ENCODE measurements at regions not wholly inside any gene's neighbourhood (a gene's known extent, or its start where the extent isn't known, plus 50 kb on each side); places are given as distances from the start of the nearest gene placed in this dataset.

DNA sequence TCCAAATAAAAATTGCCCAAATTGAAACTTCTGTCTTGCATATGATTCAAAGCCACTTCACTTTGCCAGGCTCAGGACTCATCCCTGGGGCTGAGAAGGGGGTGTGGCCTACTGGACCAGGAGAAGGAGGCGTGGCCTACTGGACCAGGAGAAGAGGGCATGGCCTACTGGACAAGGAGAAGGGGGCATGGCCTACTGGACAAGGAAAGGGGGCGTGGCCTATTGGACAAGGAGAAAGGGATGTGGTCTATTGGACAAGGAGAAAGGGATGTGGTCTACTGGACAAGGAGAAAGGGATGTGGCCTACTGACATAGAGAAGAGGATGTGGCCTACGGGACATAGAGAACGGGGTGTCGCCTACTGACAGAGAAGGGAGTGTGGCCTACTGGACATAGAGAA lies 405.3 kb downstream of the RRAGC start:
- DNase-seq: no peak

GRCh38 chr1:38452246-38452645 lies 405.7 kb upstream of the POU3F1 start:
- no peak for DNase-seq

DNA sequence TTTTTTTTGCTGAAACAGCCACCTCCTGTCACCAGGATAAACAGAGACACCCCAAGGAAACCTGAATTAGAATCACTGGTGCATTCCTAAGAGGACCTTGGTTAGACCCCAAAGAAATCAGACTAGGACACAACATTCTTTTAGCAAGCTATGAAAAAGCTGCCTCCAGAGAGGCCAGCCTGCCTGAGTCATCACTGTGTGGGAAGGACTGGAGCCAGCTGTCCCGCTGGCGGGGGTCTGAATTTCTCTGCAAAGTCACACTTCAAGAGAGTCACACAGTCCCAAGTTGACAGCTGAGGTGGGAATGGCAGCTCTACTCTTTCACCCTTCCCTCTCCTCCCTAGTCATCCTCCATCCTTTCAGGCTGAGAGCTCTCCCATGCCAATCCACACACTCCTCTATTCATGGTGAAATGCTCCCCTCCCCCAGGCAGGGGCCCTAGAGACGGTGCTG lies 405.0 kb upstream of the POU3F1 start:
- DNase-seq: no peak

- no peak for DNase-seq
Observed at GRCh38 chr1:38448893-38449292, 402.3 kb upstream of the POU3F1 start.

DNA sequence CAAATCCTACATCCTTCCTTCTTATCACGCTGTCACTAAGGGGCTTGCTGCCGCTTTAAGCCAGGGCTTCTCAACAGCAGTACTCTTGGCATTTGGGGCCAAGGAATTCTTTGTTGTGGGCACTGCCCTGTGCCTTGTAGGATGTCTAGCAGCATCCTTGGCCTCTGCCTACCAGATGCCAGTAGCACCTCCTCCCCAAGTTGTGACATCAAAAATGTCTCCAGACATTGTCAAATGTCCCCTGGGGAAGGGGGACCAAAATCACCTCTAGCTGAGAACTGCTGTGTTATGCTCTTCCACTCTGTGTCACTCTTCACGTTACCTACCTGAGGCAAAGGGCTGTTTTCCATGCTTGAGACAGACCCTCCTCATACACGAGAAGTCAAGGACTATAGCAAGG lies 400.3 kb upstream of the POU3F1 start:
- no peak for DNase-seq

DNA sequence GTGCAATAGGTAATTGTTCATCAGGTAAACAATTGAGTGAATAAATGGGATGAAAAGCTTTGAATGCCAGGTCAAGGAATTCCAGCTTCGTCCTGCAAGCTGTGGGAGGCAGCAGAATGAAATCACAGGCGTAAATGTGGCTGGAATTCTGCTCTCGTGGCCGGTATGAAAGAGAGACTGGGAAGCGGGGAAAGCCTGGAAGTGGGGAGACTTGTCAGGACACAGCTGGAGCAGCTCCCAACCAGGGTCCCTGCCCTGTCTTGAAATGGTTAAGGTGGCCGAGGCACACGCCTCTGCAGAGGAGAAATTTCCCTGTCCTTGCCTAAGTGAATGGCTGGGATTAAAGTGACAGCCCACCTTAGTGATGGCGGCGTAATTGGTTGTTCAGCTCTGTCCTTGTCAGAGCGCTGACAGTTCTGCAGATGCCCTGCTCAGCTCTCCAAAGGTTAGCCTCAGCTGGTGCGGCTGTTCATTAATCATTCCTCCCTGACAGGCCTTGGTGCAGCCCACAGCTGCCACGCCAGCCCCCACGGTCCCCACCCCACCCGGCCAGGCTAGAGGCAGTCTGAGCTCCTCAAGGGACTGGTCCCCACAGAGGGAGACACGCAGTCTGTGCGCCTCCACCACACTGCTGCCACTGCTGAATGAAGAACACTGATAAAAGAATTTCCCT lies 398.3 kb upstream of the POU3F1 start:
- no peak for DNase-seq

GRCh38 chr1:38444311-38444710 lies 397.7 kb upstream of the POU3F1 start:
- no peak for DNase-seq

GRCh38 chr1:38440402-38440801 lies 393.8 kb upstream of the POU3F1 start:
- DNase-seq: no peak

- no peak for DNase-seq
Observed at GRCh38 chr1:38436749-38437148, 390.2 kb upstream of the POU3F1 start.

DNA sequence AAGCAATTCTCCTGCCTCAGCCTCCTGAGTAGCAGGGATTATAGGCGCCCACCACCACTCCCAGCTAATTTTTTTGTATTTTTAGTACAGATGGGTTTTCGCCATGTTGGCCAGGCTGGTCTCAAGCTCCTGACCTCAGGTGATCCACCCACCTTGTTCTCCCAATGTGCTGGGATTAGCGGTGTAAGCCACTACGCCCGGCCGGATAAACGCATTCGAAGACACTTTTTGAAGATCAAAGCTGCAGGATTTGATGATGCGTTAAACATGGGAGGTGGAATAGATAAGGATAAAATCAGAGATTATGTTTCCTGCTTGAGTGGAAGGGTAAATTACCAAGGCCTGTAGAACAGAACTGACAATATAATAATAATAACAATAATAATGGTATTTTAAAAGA lies 389.4 kb upstream of the POU3F1 start:
- DNase-seq: no peak

DNA sequence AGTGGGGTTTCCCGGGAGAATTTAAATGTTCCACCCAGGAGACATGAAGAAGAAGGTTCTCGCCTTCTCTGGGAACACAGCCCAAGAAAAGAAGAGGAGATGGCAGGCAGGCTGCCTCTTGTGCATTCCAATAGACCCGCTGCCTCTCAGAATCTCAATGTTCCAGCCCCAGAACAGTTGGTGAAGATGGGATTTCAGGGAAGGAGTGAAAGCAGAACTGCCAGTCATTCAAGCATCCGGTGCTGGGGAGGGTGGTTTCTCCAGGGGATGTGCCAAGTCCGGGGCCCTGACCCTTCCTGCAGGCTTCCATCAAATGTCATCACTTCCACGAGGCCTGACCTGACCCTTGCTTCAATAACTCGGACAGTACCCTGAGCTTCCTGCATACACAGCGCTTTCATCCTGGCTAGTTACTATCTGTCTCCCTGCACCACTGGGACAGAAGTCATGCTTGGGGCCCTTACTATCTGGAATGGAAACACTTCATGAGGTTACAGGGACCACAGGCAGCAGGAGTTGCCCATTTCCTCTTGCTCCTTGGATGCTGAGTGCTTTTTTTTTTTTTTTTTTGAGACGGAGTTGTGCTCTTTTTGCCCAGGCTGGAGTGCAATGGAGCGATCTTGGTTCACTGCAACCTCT lies 386.6 kb upstream of the POU3F1 start:
- no peak for DNase-seq

- DNase-seq: no peak
Observed at GRCh38 chr1:38431535-38432376, 385.2 kb upstream of the POU3F1 start.

- no peak for DNase-seq
Observed at GRCh38 chr1:38430949-38431348, 384.4 kb upstream of the POU3F1 start.

DNA sequence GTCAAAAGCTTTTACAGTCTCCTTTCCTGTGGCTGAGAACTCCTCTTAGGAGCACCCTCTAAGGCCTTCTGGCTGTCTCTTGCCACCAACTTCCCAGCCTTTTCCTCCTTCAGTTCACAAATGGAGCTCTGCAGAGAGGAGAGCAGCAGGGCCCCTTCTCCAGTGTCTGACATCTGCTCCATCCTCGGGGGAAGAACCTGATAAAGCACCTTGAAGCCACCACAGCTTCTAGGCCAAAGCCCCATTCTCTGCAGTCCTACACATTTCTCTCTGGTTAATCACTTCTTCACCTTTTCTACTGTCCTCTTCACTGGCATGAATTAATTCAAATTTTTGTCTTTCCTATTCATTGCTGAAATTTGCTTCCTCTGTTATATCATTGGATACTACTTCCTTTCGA lies 378.1 kb upstream of the POU3F1 start:
- no peak for DNase-seq

GRCh38 chr1:38420666-38421065 lies 374.1 kb upstream of the POU3F1 start:
- no peak for DNase-seq

- no peak for DNase-seq
Observed at GRCh38 chr1:38418195-38419030, 371.8 kb upstream of the POU3F1 start.

DNA sequence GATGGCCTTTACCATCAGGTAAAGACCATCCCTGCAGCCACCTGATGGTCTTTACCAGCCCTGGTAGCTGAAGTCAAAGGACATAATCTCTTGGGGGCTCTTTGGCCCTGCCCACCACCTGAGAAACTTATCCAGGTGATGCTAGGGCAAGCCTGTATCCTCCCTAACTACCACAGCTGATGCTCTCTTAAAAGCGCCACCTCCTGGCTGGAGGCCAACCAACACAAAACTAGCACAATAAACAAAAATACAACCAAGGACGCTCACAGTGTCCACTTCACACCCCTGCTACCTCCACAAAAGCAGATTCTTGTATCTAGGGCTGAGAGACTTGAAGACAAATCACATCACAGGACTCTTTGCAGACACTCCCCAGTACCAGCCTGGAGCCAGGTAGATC lies 357.1 kb upstream of the POU3F1 start:
- no peak for DNase-seq

DNA sequence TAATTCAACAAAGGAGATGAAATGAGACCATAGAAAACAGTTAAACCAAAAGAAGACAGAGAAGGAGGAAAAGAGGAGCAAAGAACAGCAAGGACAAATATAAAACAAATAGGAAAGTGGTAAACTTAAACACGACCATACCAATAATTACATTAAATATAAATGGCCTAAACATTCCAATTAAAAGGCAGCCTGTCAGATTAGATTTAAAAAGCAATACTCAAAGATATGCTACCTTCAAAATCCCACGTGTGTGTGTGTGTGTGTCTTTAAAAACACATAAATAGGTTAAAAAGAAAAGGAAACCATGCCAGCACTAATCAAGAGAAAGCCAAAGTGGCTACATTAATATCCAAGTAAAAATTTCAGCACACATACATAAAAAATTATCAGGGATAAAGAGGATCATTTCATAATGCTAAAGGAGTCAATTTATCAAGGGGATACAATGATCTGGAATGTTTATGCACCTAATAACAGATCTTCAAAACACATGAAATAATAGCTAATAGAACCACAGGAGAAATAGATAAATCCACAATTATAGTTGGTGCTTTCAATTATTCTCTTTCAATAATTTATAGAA lies 355.7 kb upstream of the POU3F1 start:
- DNase-seq: no peak

- no peak for DNase-seq
Observed at GRCh38 chr1:38396606-38397005, 350.0 kb upstream of the POU3F1 start.

- no peak for DNase-seq
Observed at GRCh38 chr1:38394303-38394702, 347.7 kb upstream of the POU3F1 start.

DNA sequence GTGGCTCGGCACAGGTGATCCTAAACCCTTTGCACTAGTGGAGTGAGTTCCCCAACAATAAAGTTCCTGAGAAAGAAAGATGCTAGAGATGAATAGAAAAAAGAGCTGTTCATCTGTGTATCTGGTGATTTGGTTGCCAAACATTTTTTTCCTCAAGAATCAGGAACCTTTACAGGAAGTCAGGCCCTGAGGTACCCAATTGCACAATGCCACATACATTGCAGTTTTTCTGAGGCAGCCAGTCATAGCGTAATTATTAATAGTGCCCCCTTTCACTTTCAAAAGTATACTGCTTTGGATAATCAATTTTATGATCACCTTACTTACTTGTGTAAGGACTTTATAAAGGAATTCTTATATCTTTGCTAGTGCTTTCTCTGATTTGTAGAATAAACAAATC lies 346.3 kb upstream of the POU3F1 start:
- DNase-seq: no peak

- no peak for DNase-seq
Observed at GRCh38 chr1:38381256-38381655, 334.7 kb upstream of the POU3F1 start.

GRCh38 chr1:38376577-38376976 lies 330.0 kb upstream of the POU3F1 start:
- DNase-seq: no peak

Measured in GOT3 (cell line).